Esophagus muscularis mucosa (tissue), 4 donors: ENCODE measurements at regions not wholly inside any gene's neighbourhood (a gene's known extent, or its start where the extent isn't known, plus 50 kb on each side); places are given as distances from the start of the nearest gene placed in this dataset.

Source experiments
- DNase-seq: peaks from one replicate; pipeline ENCODE4 v3.0.0-alpha.2; 2017; ENCODE audit errors: extremely low spot score
- H3K27ac ChIP-seq, 4 donors: fragments of 200-600 bp; sonication (generic); replicated peaks in 1 of 4; 1 replicate in 3 of 4; 2 replicates in 1 of 4; pipeline ENCODE4 v1.5.1; 2016 to 2019; ENCODE audit warnings: mild to moderate bottlenecking in 1 of 4
- H3K27me3 ChIP-seq, 4 donors: fragments of 200-600 bp; sonication (generic); one replicate each; pipeline versions ENCODE4 v1.5.1 to v1.6.0; 2016 to 2019
- H3K36me3 ChIP-seq, 4 donors: fragments of 200-600 bp; sonication (generic); one replicate each; pipeline ENCODE4 v1.5.1; 2016 to 2019
- H3K4me1 ChIP-seq, 4 donors: fragments of 200-600 bp; sonication (generic); one replicate each; pipeline ENCODE4 v1.5.1; 2016 to 2019
- H3K4me3 ChIP-seq, 4 donors: fragments of 200-600 bp; sonication (generic); 1 replicate in 2 of 4; 2 replicates in 2 of 4; pipeline ENCODE4 v1.5.1; 2016 to 2019; ENCODE audit warnings: mild to moderate bottlenecking in 4 of 4, moderate library complexity in 1 of 4
- H3K9me3 ChIP-seq, 4 donors: fragments of 200-600 bp; sonication (generic); 1 replicate in 3 of 4; 2 replicates in 1 of 4; pipeline ENCODE4 v1.5.1; 2016 to 2019
- CTCF ChIP-seq, 3 experiments: fragments of 200-600 bp in 2 of 3; fragments of 450-650 bp in 1 of 3; sonication (generic) in 2 of 3; IDR thresholded peaks; one replicate each; pipeline ENCODE4 v1.5.1; 2017 to 2019; ENCODE audit warnings: antibody characterized with exemption in 3 of 3, mild to moderate bottlenecking in 2 of 3, moderate library complexity in 1 of 3
- EP300 ChIP-seq: sonication (generic); formaldehyde crosslinking; IDR thresholded peaks from one replicate; pipeline ENCODE4 v1.6.1; 2017; ENCODE audit warnings: antibody characterized with exemption
- POLR2A ChIP-seq: fragments of 450-650 bp; IDR thresholded peaks from one replicate; pipeline ENCODE4 v1.6.1; 2017; ENCODE audit warnings: antibody characterized with exemption, moderate library complexity, mild to moderate bottlenecking, low read depth
- POLR2AphosphoS5 ChIP-seq, 2 donors: sonication (generic); formaldehyde crosslinking; IDR thresholded peaks; one replicate each; pipeline ENCODE4 v1.6.1; 2017; ENCODE audit warnings: antibody characterized with exemption in 2 of 2
- WGBS: methylation state at CpG from one replicate; pipeline ENCODE4 v1.1.5; 2018; 5-methylcytosine and 5-hydroxymethylcytosine counted together
- intact Hi-C: fragments of 100-400 bp; cut with DNase I; formaldehyde crosslinking; loops from one replicate; pipeline ENCODE4 v1.15.1; 2023

GRCh38 chr17:69763503-69763902, 311.5 kb upstream of the KCNJ16 start:
- no peak for DNase-seq
- WGBS, result 92% methylated on average over 3 of the region's 3 CpGs
- TF ChIP-seq EP300 (no peak), POLR2AphosphoS5 (IDR thresholded peaks at IDR 0.05) (no peak), POLR2A (no peak), CTCF (IDR thresholded peaks at IDR 0.05) (no peak)
- Histone ChIP-seq H3K27ac (peak overlapping the region in 1 of 4 donors; percentile 26), H3K4me3 (no peak overlapping the region), H3K4me1 (peaks cover 3 to 34% (median 17%) of the 10 kb centered on the region in 4 donors), H3K27me3 (no peaks in the 10 kb centered on the region), H3K9me3 (no peaks in the 10 kb centered on the region), H3K36me3 (no peaks in the 10 kb centered on the region)
- intact Hi-C loops, result loop anchor here (10.0 kb wide), 1 partner anchor 381 kb away; no protein-coding TSS in a partner anchor

GRCh38 chr17:69764146-69764545, 310.9 kb upstream of the KCNJ16 start:
- peaks cover 3 to 34% (median 17%) of the 10 kb centered on the region in 4 donors for H3K4me1 ChIP-seq
- WGBS, result 75% methylated on average over 1 of the region's 1 CpG
- no peaks in the 10 kb centered on the region for H3K9me3 ChIP-seq
- DNase-seq, result no peak
- no peaks in the 10 kb centered on the region for H3K27me3 ChIP-seq
- H3K27ac ChIP-seq, result no peak overlapping the region
- H3K36me3 ChIP-seq, result no peaks in the 10 kb centered on the region
- no peak overlapping the region for H3K4me3 ChIP-seq
- TF ChIP-seq EP300 (no peak), CTCF (IDR thresholded peaks at IDR 0.05) (no peak), POLR2AphosphoS5 (IDR thresholded peaks at IDR 0.05) (no peak), POLR2A (no peak)
- intact Hi-C loops, result loop anchor here (10.0 kb wide), 1 partner anchor 381 kb away; no protein-coding TSS in a partner anchor

- intact Hi-C loops, result loop anchor here (10.0 kb wide), 1 partner anchor 376 kb away; no protein-coding TSS in a partner anchor
- Histone ChIP-seq H3K36me3 (no peaks in the 10 kb centered on the region), H3K4me1 (peaks cover 0 to 5% (median under 1%) of the 10 kb centered on the region in 4 donors), H3K27ac (no peak overlapping the region), H3K9me3 (no peaks in the 10 kb centered on the region), H3K27me3 (no peaks in the 10 kb centered on the region), H3K4me3 (no peak overlapping the region)
- TF ChIP-seq CTCF (IDR thresholded peaks at IDR 0.05) (no peak), POLR2AphosphoS5 (IDR thresholded peaks at IDR 0.05) (no peak), EP300 (no peak), POLR2A (no peak)
- DNase-seq, result no peak
- WGBS, result 95% methylated on average over 4 of the region's 4 CpGs
Measured at GRCh38 chr17:69769050-69769449, 306.0 kb upstream of the KCNJ16 start.

DNA sequence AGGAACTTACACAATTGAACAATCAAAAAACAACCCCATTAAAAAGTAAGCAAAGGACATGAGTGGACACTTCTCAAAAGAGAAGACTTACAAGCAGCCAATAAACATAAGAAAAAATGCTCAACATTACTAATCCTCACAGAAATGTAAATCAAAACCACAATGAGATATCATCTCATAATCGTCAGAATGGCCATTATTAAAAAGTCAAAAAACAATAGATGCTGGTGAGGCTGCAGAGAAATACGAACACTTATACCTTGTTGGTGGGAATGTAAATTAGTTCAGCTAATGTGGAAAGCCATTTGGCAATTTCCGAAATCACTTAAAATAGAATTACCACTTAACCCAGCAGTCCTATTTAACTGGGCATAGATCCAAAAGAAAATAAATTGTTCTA, 301.9 kb upstream of the KCNJ16 start:
- TF ChIP-seq POLR2A, result no peak
- no peak for TF ChIP-seq POLR2AphosphoS5 (IDR thresholded peaks at IDR 0.05)
- intact Hi-C loops, result no loop called here
- no peak for DNase-seq

DNA sequence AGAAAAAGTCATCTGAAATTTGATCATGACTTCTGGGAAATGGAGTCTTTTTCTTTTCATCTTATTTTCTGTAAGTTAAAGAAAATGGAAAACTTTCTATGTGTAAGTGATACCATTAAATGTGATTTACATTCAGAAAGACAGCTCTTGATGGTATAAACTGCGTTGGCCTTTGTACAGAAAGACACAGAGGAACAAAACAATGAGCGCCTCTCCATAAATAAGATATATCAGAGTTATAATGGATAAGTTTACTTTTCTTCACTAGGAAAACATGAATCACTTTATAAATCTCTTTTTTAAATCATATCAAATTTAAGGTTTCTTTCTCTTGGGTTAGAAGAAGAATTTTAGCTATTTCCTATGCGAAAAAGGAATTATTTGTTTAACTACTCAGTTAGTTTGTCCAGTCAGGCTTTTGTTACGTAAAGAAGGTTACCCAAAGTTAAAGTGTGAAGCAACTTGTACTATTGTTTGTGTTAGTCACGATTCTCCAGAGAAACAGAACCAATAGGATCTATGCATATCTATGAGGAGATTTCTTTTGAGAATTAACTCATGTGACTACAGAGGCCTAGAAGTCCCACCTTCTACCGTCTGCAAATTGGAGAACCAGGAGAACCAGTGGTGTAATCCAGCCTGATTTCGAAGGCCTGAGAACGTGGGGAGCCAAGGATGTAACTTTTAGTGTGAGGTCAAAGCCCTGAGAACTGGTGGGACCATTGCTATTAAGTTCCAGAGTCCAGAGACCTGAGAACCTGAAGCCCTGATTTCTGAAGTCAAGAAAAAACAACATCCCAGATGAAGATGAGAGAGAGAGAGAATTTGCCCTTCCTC, 295.4 kb upstream of the KCNJ16 start:
- 84% methylated on average over 8 of the region's 8 CpGs for WGBS
- no peaks in the 10 kb centered on the region for H3K36me3 ChIP-seq
- no peaks in the 10 kb centered on the region for H3K27me3 ChIP-seq
- TF ChIP-seq POLR2AphosphoS5 (IDR thresholded peaks at IDR 0.05), result no peak
- H3K27ac ChIP-seq, result no peak overlapping the region
- DNase-seq, result no peak
- no peak overlapping the region for H3K4me3 ChIP-seq
- H3K9me3 ChIP-seq, result no peaks in the 10 kb centered on the region
- H3K4me1 ChIP-seq, result no peaks in the 10 kb centered on the region
- intact Hi-C loops, result no loop called here

More for the DNA sequence above, 301.9 kb upstream of the KCNJ16 start:
- Histone ChIP-seq H3K4me3 (no peak overlapping the region), H3K27ac (no peak overlapping the region), H3K9me3 (no peaks in the 10 kb centered on the region), H3K4me1 (no peaks in the 10 kb centered on the region), H3K27me3 (no peaks in the 10 kb centered on the region), H3K36me3 (no peaks in the 10 kb centered on the region)
- 70% methylated on average over 3 of the region's 3 CpGs for WGBS
